ENCODE measurements at regions not wholly inside any gene's neighbourhood (a gene's known extent, or its start where the extent isn't known, plus 50 kb on each side); places are given as distances from the start of the nearest gene placed in this dataset.

GRCh38 chr2:217027414-217027813 is 167.6 kb upstream of the TNP1 start:
- POLR2A ChIA-PET: no interaction called here
- H3K27me3 ChIP-seq (ENCODE audit: control insufficient read depth, insufficient read depth, low read length): peaks cover 7% of the 10 kb centered on the region
- no peaks in the 10 kb centered on the region for H3K36me3 ChIP-seq (ENCODE audit: control insufficient read depth, insufficient read depth, low read length)
- CTCF ChIA-PET: no interaction called here
- H3K4me3 ChIP-seq (ENCODE audit: low read depth, low read length): no peak overlapping the region
- no peak for DNase-seq (ENCODE audit: low read depth)
- TF ChIP-seq, protein P1, sequence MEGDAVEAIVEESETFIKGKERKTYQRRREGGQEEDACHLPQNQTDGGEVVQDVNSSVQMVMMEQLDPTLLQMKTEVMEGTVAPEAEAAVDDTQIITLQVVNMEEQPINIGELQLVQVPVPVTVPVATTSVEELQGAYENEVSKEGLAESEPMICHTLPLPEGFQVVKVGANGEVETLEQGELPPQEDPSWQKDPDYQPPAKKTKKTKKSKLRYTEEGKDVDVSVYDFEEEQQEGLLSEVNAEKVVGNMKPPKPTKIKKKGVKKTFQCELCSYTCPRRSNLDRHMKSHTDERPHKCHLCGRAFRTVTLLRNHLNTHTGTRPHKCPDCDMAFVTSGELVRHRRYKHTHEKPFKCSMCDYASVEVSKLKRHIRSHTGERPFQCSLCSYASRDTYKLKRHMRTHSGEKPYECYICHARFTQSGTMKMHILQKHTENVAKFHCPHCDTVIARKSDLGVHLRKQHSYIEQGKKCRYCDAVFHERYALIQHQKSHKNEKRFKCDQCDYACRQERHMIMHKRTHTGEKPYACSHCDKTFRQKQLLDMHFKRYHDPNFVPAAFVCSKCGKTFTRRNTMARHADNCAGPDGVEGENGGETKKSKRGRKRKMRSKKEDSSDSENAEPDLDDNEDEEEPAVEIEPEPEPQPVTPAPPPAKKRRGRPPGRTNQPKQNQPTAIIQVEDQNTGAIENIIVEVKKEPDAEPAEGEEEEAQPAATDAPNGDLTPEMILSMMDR (IDR thresholded peaks at IDR 0.05; ENCODE audit: insufficient read depth, low read depth, low read length): no peak

DNA sequence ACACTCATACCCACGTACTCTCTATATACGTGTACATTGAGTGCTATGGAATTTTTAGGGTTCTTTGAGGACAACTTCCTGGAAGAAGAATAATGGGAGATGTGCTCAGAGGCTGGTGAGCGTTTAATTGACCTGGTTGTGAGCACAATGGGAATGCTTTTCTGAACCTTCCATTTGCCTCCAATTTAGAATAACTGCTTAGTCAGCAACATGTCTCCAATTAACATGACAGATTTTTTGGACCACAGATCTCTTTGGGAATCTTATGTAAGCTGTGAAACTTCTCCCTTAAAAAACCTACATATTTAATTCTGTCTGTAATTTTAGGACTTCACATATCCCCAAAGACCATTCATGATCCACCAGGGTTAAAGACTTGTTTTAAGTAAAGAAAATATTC is 166.7 kb upstream of the TNP1 start:
- no peak for DNase-seq (ENCODE audit: low read depth)
- TF ChIP-seq, protein P1 (IDR thresholded peaks at IDR 0.05; ENCODE audit: insufficient read depth, low read depth, low read length): no peak
- no peaks in the 10 kb centered on the region for H3K36me3 ChIP-seq (ENCODE audit: control insufficient read depth, insufficient read depth, low read length)
- POLR2A ChIA-PET: no interaction called here
- CTCF ChIA-PET: no interaction called here
- H3K4me3 ChIP-seq (ENCODE audit: low read depth, low read length): no peak overlapping the region
- peaks cover 7% of the 10 kb centered on the region for H3K27me3 ChIP-seq (ENCODE audit: control insufficient read depth, insufficient read depth, low read length)

DNA sequence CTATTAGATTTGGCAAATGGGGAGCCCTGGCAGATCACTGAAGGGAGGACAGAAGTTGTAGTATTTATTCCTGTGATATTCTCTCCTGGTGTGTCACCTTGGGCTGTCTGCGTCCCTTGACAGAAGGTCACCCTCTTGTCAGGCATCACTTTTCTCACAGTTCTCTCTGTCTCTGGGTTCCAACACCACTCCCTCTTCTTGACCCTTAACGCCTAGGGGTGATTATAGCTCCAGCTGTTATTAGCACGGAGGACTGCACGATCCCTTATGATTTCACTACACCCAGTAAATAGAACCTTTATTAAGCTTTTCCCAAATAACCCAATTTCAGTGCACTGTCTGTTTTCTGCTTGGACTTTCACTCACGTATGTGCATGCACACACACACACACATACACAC is 166.3 kb upstream of the TNP1 start:
- no peak for DNase-seq (ENCODE audit: low read depth)
- CTCF ChIA-PET: no interaction called here
- H3K4me3 ChIP-seq (ENCODE audit: low read depth, low read length): no peak overlapping the region
- peaks cover 7% of the 10 kb centered on the region for H3K27me3 ChIP-seq (ENCODE audit: control insufficient read depth, insufficient read depth, low read length)
- H3K36me3 ChIP-seq (ENCODE audit: control insufficient read depth, insufficient read depth, low read length): no peaks in the 10 kb centered on the region
- TF ChIP-seq, protein P1 (IDR thresholded peaks at IDR 0.05; ENCODE audit: insufficient read depth, low read depth, low read length): no peak
- POLR2A ChIA-PET: no interaction called here

DNA sequence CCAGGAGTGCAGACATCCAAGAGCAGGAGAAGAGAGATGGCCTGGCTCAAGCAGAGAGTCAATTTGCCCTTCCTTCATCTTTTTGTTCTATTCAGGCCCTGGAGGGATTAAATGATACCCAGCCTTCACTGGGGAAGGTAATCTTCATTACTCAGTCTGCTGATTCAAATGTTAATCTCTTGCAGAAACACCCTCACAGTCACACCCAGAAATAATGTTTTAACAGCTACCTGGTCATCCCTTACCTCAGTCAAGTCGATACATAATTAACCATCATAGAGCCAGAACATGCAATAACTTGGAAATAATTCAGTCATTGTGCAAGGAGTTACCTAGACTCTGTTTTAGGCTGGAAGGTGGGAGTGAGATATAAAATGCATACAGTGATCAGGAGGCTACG is 163.7 kb upstream of the TNP1 start:
- H3K4me3 ChIP-seq (ENCODE audit: low read depth, low read length): no peak overlapping the region
- TF ChIP-seq, protein P1 (IDR thresholded peaks at IDR 0.05; ENCODE audit: insufficient read depth, low read depth, low read length): no peak
- CTCF ChIA-PET: interaction anchor here (1.5 kb wide), 1 partner anchor 14 kb away, joined by 4 read pairs; no protein-coding TSS in a partner anchor
- H3K36me3 ChIP-seq (ENCODE audit: control insufficient read depth, insufficient read depth, low read length): no peaks in the 10 kb centered on the region
- DNase-seq (ENCODE audit: low read depth): no peak
- H3K27me3 ChIP-seq (ENCODE audit: control insufficient read depth, insufficient read depth, low read length): no peaks in the 10 kb centered on the region
- POLR2A ChIA-PET: no interaction called here

DNA sequence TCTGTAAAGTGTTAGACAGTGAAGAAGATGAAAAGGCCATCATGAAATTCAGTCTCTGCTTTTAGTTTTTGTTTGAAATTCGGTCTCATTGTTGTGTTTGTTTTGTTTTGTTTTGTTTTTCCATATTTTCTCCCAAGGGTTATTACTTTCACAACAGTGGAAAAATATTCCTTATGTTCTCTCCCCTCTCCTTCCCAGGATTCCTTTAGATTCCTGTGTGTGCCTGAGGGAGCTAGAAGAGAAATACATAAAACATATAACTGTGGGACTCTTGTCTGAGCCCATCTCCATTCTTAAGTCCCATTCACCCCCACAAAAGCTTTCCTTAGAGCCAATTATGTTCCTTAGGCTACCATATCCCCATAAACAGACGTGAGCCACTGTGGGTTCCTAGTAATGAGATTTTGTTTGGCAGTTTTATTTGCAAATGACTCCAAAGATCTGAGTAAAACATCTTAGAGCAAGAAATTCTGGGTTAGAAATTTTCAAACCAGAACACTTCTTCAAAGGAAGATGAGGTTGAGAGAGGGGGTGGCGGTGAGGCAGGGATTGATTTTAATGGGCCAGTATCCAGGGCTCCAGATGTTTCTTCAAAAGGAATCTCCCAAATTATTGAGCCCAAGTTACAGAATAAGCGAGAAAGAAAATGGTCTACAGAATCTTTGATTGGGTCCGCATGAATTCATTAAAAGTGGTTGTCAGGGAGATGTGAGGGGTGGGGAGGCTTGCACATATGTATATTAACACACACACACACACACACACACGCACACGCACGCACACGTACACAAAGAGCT is 157.8 kb upstream of the TNP1 start:
- no peak for DNase-seq (ENCODE audit: low read depth)
- CTCF ChIA-PET: no interaction called here
- POLR2A ChIA-PET: no interaction called here
- H3K27me3 ChIP-seq (ENCODE audit: control insufficient read depth, insufficient read depth, low read length): peaks cover 6% of the 10 kb centered on the region; the same call in 1 of the 2 replicates
- TF ChIP-seq, protein P1 (IDR thresholded peaks at IDR 0.05; ENCODE audit: insufficient read depth, low read depth, low read length): no peak
- no peak overlapping the region for H3K4me3 ChIP-seq (ENCODE audit: low read depth, low read length)
- no peaks in the 10 kb centered on the region for H3K36me3 ChIP-seq (ENCODE audit: control insufficient read depth, insufficient read depth, low read length)

Measured in BJ (cell line).